ENCODE measurements at regions not wholly inside any gene's neighbourhood (a gene's known extent, or its start where the extent isn't known, plus 50 kb on each side); places are given as distances from the start of the nearest gene placed in this dataset.

DNA sequence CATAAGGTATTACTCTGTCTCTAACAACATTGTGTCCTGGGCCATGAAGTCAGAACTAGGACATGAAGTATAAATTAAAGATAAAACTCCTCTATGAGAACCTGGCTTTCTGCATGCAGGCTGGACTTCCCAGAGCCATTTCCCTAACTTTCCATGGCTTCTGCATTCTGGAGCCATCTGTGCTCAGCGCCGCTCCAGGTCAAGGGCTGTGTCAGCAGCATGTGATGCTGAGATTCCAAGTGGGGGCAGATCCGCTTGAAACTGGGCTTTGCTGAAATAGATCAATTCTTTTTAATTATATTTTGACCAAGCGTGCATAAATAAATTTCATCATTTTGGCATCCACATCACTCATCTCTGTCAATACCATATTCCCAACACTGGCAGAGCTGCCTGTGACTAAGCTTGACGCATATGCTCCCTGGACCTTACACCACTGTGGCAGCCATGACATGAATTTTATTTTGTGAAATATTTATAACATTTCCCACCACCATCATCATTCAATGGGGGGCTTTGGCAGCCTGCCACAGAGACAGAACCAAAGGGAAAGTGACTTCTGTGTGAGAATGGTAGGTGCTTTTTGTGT, 110.4 kb upstream of the KCNK1 start (continued):
- TF ChIP-seq, protein P1, sequence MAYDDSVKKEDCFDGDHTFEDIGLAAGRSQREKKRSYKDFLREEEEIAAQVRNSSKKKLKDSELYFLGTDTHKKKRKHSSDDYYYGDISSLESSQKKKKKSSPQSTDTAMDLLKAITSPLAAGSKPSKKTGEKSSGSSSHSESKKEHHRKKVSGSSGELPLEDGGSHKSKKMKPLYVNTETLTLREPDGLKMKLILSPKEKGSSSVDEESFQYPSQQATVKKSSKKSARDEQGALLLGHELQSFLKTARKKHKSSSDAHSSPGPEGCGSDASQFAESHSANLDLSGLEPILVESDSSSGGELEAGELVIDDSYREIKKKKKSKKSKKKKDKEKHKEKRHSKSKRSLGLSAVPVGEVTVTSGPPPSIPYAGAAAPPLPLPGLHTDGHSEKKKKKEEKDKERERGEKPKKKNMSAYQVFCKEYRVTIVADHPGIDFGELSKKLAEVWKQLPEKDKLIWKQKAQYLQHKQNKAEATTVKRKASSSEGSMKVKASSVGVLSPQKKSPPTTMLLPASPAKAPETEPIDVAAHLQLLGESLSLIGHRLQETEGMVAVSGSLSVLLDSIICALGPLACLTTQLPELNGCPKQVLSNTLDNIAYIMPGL (CRISPR knock-in tag; IDR thresholded peaks at IDR 0.05) = no peak

DNA sequence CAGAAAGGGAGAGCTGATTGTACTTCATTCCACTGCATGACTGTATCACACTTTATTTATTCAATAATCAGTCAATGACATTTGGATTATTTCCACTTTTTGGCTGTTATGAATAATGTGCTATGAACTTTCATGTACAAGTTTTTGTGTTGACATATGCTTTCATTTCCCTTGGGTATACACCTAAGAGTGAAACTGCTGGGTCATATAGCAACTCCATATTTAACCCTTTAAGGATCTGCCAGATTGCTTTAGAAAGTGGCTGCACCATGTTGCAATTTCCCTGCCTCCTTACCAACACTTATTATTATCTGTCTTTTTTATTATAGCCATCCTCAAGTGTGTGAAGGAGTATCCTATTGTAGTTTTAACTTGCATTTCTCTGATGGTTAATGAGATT, 108.8 kb upstream of the KCNK1 start:
- Histone ChIP-seq H3K9me3 (replicated peaks; ENCODE audit: control insufficient read depth, insufficient read depth, low read depth, low read length) (no peaks in the 10 kb centered on the region; the same call in 1 of the 2 replicates), H3K4me2 (ENCODE audit: insufficient read depth, low read length) (no peak overlapping the region), H4K20me1 (replicated peaks; ENCODE audit: control insufficient read depth, insufficient read depth, low read length) (no peaks in the 10 kb centered on the region), H3K27me3 (ENCODE audit: control insufficient read depth in 2 of 2, insufficient read depth in 2 of 2, low read length in 2 of 2) (no peaks in the 10 kb centered on the region), H3K79me2 (ENCODE audit: control insufficient read depth, insufficient read depth, low read length) (no peaks in the 10 kb centered on the region), H3K4me1 (replicated peaks in 1 of 2; ENCODE audit: control insufficient read depth in 2 of 2, insufficient read depth in 2 of 2, low read length in 2 of 2) (no peaks in the 10 kb centered on the region), H3K36me3 (ENCODE audit: control insufficient read depth, insufficient read depth, low read length) (no peaks in the 10 kb centered on the region), H3K9ac (ENCODE audit: insufficient read depth in 1 of 2, low read depth in 2 of 2, low read length in 2 of 2) (no peak overlapping the region), H3K4me3 (no peak overlapping the region), H3K27ac (ENCODE audit: extremely low read depth, low read depth, low read length) (no peak overlapping the region), H2AFZ (ENCODE audit: low read depth, low read length) (no peak overlapping the region), H3K9me1 (ENCODE audit: control insufficient read depth, insufficient read depth, low read length) (no peaks in the 10 kb centered on the region)
- CTCF ChIA-PET (ENCODE audit: low intra/inter-chr PET ratio) = no interaction called here
- no TSS peak for BruUV-seq (replicated peaks)
- FAIRE-seq (no peak), ATAC-seq (no peak), DNase-seq (ENCODE audit: extremely low read depth in 1 of 4, low spot score in 3 of 4) (no peak)
- TF ChIP-seq RBM25 (IDR thresholded peaks at IDR 0.05; ENCODE audit: low read depth, low read length, severe bottlenecking) = peak; percentile 10
- TF ChIP-seq, protein P2, sequence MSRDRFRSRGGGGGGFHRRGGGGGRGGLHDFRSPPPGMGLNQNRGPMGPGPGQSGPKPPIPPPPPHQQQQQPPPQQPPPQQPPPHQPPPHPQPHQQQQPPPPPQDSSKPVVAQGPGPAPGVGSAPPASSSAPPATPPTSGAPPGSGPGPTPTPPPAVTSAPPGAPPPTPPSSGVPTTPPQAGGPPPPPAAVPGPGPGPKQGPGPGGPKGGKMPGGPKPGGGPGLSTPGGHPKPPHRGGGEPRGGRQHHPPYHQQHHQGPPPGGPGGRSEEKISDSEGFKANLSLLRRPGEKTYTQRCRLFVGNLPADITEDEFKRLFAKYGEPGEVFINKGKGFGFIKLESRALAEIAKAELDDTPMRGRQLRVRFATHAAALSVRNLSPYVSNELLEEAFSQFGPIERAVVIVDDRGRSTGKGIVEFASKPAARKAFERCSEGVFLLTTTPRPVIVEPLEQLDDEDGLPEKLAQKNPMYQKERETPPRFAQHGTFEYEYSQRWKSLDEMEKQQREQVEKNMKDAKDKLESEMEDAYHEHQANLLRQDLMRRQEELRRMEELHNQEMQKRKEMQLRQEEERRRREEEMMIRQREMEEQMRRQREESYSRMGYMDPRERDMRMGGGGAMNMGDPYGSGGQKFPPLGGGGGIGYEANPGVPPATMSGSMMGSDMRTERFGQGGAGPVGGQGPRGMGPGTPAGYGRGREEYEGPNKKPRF (IDR thresholded peaks at IDR 0.05; ENCODE audit: low read depth, low read length) = no peak
- POLR2A ChIA-PET = no interaction called here
- intact Hi-C loops (cut with micrococcal nuclease) = no loop called here
- in situ Hi-C loops (cut with MboI) = no loop called here
